GM12892 (cell line): ENCODE measurements at regions not wholly inside any gene's neighbourhood (a gene's known extent, or its start where the extent isn't known, plus 50 kb on each side); places are given as distances from the start of the nearest gene placed in this dataset.

Experiments
- POLR2A ChIP-seq: IDR thresholded peaks from 2 replicates; pipeline ENCODE4 v1.6.1; 2011; ENCODE audit warnings: low read depth, low read length, control low read depth
- POLR2AphosphoS5 ChIP-seq: IDR thresholded peaks from 2 replicates; pipeline ENCODE4 v1.6.1; 2011; ENCODE audit warnings: low read depth, low read length, control low read depth
- TAF1 ChIP-seq: IDR thresholded peaks from 2 replicates; pipeline ENCODE4 v1.6.1; 2011; ENCODE audit warnings: low read depth, mild to moderate bottlenecking, control low read depth, low read length, borderline replicate concordance

DNA sequence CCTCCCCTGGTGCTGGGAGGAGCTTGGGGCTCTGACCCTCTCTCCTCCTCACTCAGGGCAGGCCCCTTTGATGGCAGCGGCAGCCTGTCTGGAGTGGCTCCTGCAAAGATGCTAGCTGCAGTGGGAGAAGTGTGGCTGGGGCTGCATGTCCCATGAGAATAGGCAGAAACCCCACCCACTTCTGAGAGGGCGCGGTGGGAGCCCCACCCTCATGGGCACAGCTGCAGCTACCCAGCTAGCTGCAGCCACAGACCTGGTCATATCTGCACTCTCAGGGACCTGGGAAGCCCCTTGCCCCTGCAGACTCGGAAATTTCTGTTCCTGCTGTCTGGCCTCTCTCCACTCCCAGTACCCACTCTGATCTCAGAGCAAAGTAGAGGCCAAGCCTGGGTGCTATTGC, 72.2 kb upstream of the BRD7 start:
- TF ChIP-seq POLR2A (no peak), POLR2AphosphoS5 (no peak), TAF1 (no peak)
